ENCODE measurements at regions not wholly inside any gene's neighbourhood (a gene's known extent, or its start where the extent isn't known, plus 50 kb on each side); places are given as distances from the start of the nearest gene placed in this dataset.

GRCh38 chr17:71067669-71068407 is 898.5 kb downstream of the KCNJ2 start:
- no peak overlapping the region for H3K9ac ChIP-seq (ENCODE audit: insufficient read length)
- no peak overlapping the region for H3K27ac ChIP-seq
- H3K36me3 ChIP-seq (ENCODE audit: insufficient read depth, low read length) = no peaks in the 10 kb centered on the region
- no peak overlapping the region for H3K4me3 ChIP-seq
- TF ChIP-seq POLR2AphosphoS5 (IDR thresholded peaks at IDR 0.05; ENCODE audit: borderline replicate concordance, low read depth, low read length) = no peak
- no peak for TF ChIP-seq FOXP2 (optimal IDR thresholded peaks at IDR 0.05; ENCODE audit: control extremely low read depth, extremely low read length, insufficient read depth)
- TF ChIP-seq EZH2 (IDR thresholded peaks at IDR 0.05) = no peak
- no peaks in the 10 kb centered on the region for H3K9me3 ChIP-seq (ENCODE audit: low read depth, low read length)
- no peak for DNase-seq (ENCODE audit: low read depth, low spot score)

- no peak overlapping the region for H3K27ac ChIP-seq
- no peak overlapping the region for H3K4me3 ChIP-seq
- no peak for TF ChIP-seq POLR2AphosphoS5 (IDR thresholded peaks at IDR 0.05; ENCODE audit: borderline replicate concordance, low read depth, low read length)
- no peak for TF ChIP-seq EZH2 (IDR thresholded peaks at IDR 0.05)
- no peak for TF ChIP-seq FOXP2 (optimal IDR thresholded peaks at IDR 0.05; ENCODE audit: control extremely low read depth, extremely low read length, insufficient read depth)
- H3K9ac ChIP-seq (ENCODE audit: insufficient read length) = no peak overlapping the region
- H3K36me3 ChIP-seq (ENCODE audit: insufficient read depth, low read length) = no peaks in the 10 kb centered on the region
- DNase-seq (ENCODE audit: low read depth, low spot score) = no peak
- no peaks in the 10 kb centered on the region for H3K9me3 ChIP-seq (ENCODE audit: low read depth, low read length)
Measured at GRCh38 chr17:71068408-71068750, 899.0 kb downstream of the KCNJ2 start.

GRCh38 chr17:71071041-71071440 is 901.7 kb downstream of the KCNJ2 start:
- Histone ChIP-seq H3K4me3 (no peak overlapping the region), H3K9ac (ENCODE audit: insufficient read length) (no peak overlapping the region), H3K27ac (no peak overlapping the region), H3K36me3 (ENCODE audit: insufficient read depth, low read length) (no peaks in the 10 kb centered on the region), H3K9me3 (ENCODE audit: low read depth, low read length) (no peaks in the 10 kb centered on the region)
- no peak for DNase-seq (ENCODE audit: low read depth, low spot score)
- TF ChIP-seq POLR2AphosphoS5 (IDR thresholded peaks at IDR 0.05; ENCODE audit: borderline replicate concordance, low read depth, low read length) (no peak), FOXP2 (optimal IDR thresholded peaks at IDR 0.05; ENCODE audit: control extremely low read depth, extremely low read length, insufficient read depth) (no peak), EZH2 (IDR thresholded peaks at IDR 0.05) (no peak)

- H3K27ac ChIP-seq = no peak overlapping the region
- H3K4me3 ChIP-seq = no peak overlapping the region
- TF ChIP-seq FOXP2 (optimal IDR thresholded peaks at IDR 0.05; ENCODE audit: control extremely low read depth, extremely low read length, insufficient read depth) (no peak), POLR2AphosphoS5 (IDR thresholded peaks at IDR 0.05; ENCODE audit: borderline replicate concordance, low read depth, low read length) (no peak), EZH2 (IDR thresholded peaks at IDR 0.05) (no peak)
- H3K36me3 ChIP-seq (ENCODE audit: insufficient read depth, low read length) = no peaks in the 10 kb centered on the region
- DNase-seq (ENCODE audit: low read depth, low spot score) = no peak
- H3K9ac ChIP-seq (ENCODE audit: insufficient read length) = no peak overlapping the region
- H3K9me3 ChIP-seq (ENCODE audit: low read depth, low read length) = no peaks in the 10 kb centered on the region
Measured at GRCh38 chr17:71071837-71072236, 902.5 kb downstream of the KCNJ2 start.

GRCh38 chr17:71080937-71081336 is 911.6 kb downstream of the KCNJ2 start:
- Histone ChIP-seq H3K9ac (ENCODE audit: insufficient read length) (no peak overlapping the region), H3K36me3 (ENCODE audit: insufficient read depth, low read length) (no peaks in the 10 kb centered on the region), H3K27ac (no peak overlapping the region), H3K4me3 (no peak overlapping the region), H3K9me3 (ENCODE audit: low read depth, low read length) (no peaks in the 10 kb centered on the region)
- TF ChIP-seq POLR2AphosphoS5 (IDR thresholded peaks at IDR 0.05; ENCODE audit: borderline replicate concordance, low read depth, low read length) (no peak), FOXP2 (optimal IDR thresholded peaks at IDR 0.05; ENCODE audit: control extremely low read depth, extremely low read length, insufficient read depth) (no peak), EZH2 (IDR thresholded peaks at IDR 0.05) (no peak)
- no peak for DNase-seq (ENCODE audit: low read depth, low spot score)

- no peaks in the 10 kb centered on the region for H3K9me3 ChIP-seq (ENCODE audit: low read depth, low read length)
- H3K9ac ChIP-seq (ENCODE audit: insufficient read length) = no peak overlapping the region
- no peak for DNase-seq (ENCODE audit: low read depth, low spot score)
- H3K4me3 ChIP-seq = no peak overlapping the region
- no peaks in the 10 kb centered on the region for H3K36me3 ChIP-seq (ENCODE audit: insufficient read depth, low read length)
- no peak overlapping the region for H3K27ac ChIP-seq
- TF ChIP-seq EZH2 (IDR thresholded peaks at IDR 0.05) = no peak
- no peak for TF ChIP-seq POLR2AphosphoS5 (IDR thresholded peaks at IDR 0.05; ENCODE audit: borderline replicate concordance, low read depth, low read length)
- no peak for TF ChIP-seq FOXP2 (optimal IDR thresholded peaks at IDR 0.05; ENCODE audit: control extremely low read depth, extremely low read length, insufficient read depth)
Measured at GRCh38 chr17:71081666-71082065, 912.3 kb downstream of the KCNJ2 start.

- TF ChIP-seq FOXP2 (optimal IDR thresholded peaks at IDR 0.05; ENCODE audit: control extremely low read depth, extremely low read length, insufficient read depth) (no peak), EZH2 (IDR thresholded peaks at IDR 0.05) (no peak), POLR2AphosphoS5 (IDR thresholded peaks at IDR 0.05; ENCODE audit: borderline replicate concordance, low read depth, low read length) (no peak)
- DNase-seq (ENCODE audit: low read depth, low spot score) = no peak
- H3K36me3 ChIP-seq (ENCODE audit: insufficient read depth, low read length) = no peaks in the 10 kb centered on the region
- H3K4me3 ChIP-seq = no peak overlapping the region
- no peak overlapping the region for H3K27ac ChIP-seq
- no peak overlapping the region for H3K9ac ChIP-seq (ENCODE audit: insufficient read length)
- no peaks in the 10 kb centered on the region for H3K9me3 ChIP-seq (ENCODE audit: low read depth, low read length)
Measured at GRCh38 chr17:71084219-71084618, 914.9 kb downstream of the KCNJ2 start.

- H3K4me3 ChIP-seq = no peak overlapping the region
- DNase-seq (ENCODE audit: low read depth, low spot score) = no peak
- H3K9me3 ChIP-seq (ENCODE audit: low read depth, low read length) = no peaks in the 10 kb centered on the region
- H3K27ac ChIP-seq = no peak overlapping the region
- H3K36me3 ChIP-seq (ENCODE audit: insufficient read depth, low read length) = no peaks in the 10 kb centered on the region
- no peak overlapping the region for H3K9ac ChIP-seq (ENCODE audit: insufficient read length)
- TF ChIP-seq POLR2AphosphoS5 (IDR thresholded peaks at IDR 0.05; ENCODE audit: borderline replicate concordance, low read depth, low read length) = no peak
- no peak for TF ChIP-seq FOXP2 (optimal IDR thresholded peaks at IDR 0.05; ENCODE audit: control extremely low read depth, extremely low read length, insufficient read depth)
- TF ChIP-seq EZH2 (IDR thresholded peaks at IDR 0.05) = no peak
Measured at GRCh38 chr17:71084838-71085237, 915.5 kb downstream of the KCNJ2 start.
